ENCODE measurements at regions not wholly inside any gene's neighbourhood (a gene's known extent, or its start where the extent isn't known, plus 50 kb on each side); places are given as distances from the start of the nearest gene placed in this dataset.

- H3K4me2 ChIP-seq (replicated peaks; ENCODE audit: low read depth, low read length, poor library complexity, severe bottlenecking) = no peak overlapping the region
- TF ChIP-seq EZH2 (IDR thresholded peaks at IDR 0.05; ENCODE audit: borderline replicate concordance, insufficient read depth, low read depth, low read length, poor library complexity, severe bottlenecking) = no peak
- TF ChIP-seq, protein P1, sequence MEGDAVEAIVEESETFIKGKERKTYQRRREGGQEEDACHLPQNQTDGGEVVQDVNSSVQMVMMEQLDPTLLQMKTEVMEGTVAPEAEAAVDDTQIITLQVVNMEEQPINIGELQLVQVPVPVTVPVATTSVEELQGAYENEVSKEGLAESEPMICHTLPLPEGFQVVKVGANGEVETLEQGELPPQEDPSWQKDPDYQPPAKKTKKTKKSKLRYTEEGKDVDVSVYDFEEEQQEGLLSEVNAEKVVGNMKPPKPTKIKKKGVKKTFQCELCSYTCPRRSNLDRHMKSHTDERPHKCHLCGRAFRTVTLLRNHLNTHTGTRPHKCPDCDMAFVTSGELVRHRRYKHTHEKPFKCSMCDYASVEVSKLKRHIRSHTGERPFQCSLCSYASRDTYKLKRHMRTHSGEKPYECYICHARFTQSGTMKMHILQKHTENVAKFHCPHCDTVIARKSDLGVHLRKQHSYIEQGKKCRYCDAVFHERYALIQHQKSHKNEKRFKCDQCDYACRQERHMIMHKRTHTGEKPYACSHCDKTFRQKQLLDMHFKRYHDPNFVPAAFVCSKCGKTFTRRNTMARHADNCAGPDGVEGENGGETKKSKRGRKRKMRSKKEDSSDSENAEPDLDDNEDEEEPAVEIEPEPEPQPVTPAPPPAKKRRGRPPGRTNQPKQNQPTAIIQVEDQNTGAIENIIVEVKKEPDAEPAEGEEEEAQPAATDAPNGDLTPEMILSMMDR (IDR thresholded peaks at IDR 0.05) = no peak
- CTCF ChIA-PET = no interaction called here
Observed at GRCh38 chr1:213573648-213574009, 414.1 kb upstream of the PROX1 start.

DNA sequence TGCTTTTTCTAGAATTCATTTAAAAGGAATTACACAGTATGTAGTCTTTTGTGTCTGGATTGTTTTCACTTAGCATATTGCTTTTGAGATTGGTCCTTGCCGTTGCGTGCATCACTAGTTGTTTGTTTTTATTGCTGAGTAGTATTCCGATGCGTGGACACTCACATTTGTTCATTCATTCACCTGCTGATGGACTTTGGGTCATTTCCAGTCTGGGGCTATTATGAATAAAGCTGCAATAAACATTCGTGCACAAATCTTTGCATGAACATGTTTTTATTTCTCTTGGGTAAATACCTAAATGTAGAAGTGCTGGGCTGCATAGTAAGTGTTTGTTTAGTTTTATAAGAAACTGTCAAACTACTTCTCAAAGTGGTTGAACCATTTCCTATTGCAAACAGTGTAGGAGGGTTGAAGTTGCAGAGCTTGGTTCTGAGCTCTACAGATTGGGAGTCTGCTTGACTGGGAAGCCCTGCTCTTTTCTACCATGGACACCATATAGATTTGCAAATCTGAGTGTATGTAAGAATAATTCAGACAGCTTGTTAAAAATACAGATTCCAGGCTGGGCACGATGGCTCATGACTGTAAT lies 404.7 kb upstream of the PROX1 start:
- TF ChIP-seq EZH2 (IDR thresholded peaks at IDR 0.05; ENCODE audit: borderline replicate concordance, insufficient read depth, low read depth, low read length, poor library complexity, severe bottlenecking) = no peak
- TF ChIP-seq, protein P1 (IDR thresholded peaks at IDR 0.05) = no peak
- Histone ChIP-seq H3K36me3 (replicated peaks in 1 of 2; ENCODE audit: control extremely low read depth in 1 of 2, control insufficient read depth in 1 of 2, extremely low read depth in 1 of 2, insufficient read depth in 2 of 2, low read length in 1 of 2) (no peaks in the 10 kb centered on the region), H3K9ac (ENCODE audit: low read length) (no peak overlapping the region), H3K4me1 (ENCODE audit: control insufficient read depth in 2 of 2, insufficient read depth in 2 of 2, low read length in 2 of 2) (no peaks in the 10 kb centered on the region), H3K27me3 (replicated peaks in 1 of 4; ENCODE audit: control extremely low read depth in 1 of 4, control insufficient read depth in 3 of 4, insufficient read depth in 4 of 4, low read length in 3 of 4) (peaks cover 0 to 2% (median 0%) of the 10 kb centered on the region in 4 experiments), H3K4me3 (ENCODE audit: control extremely low read depth in 1 of 5, extremely low read depth in 1 of 5, insufficient read depth in 1 of 5, low read depth in 2 of 5, low read length in 4 of 5) (no peak overlapping the region), H3K9me3 (ENCODE audit: control extremely low read depth in 1 of 3, control insufficient read depth in 2 of 3, insufficient read depth in 1 of 3, low read length in 2 of 3) (no peaks in the 10 kb centered on the region), H3K4me2 (replicated peaks; ENCODE audit: low read depth, low read length, poor library complexity, severe bottlenecking) (no peak overlapping the region), H3K27ac (ENCODE audit: low read length in 2 of 2) (no peak overlapping the region), H3K79me2 (ENCODE audit: control insufficient read depth, insufficient read depth, low read length) (no peaks in the 10 kb centered on the region), H4K20me1 (ENCODE audit: control insufficient read depth, insufficient read depth, low read length, poor library complexity, severe bottlenecking) (no peaks in the 10 kb centered on the region), H2AFZ (ENCODE audit: insufficient read depth, low read depth, low read length, poor library complexity, severe bottlenecking) (no peak overlapping the region)
- Mint-ChIP-seq H3K4me3 (no peak overlapping the region), H3K9me3 (ENCODE audit: insufficient read depth) (no peaks in the 10 kb centered on the region), H3K27me3 (no peaks in the 10 kb centered on the region), H3K4me1 (no peaks in the 10 kb centered on the region), H3K27ac (no peak overlapping the region)
- CTCF ChIA-PET = no interaction called here
- no peak for ATAC-seq (ENCODE audit: low read depth)
- intact Hi-C loops (cut with micrococcal nuclease) = no loop called here
- POLR2A ChIA-PET = no interaction called here
- DNase-seq = no peak
- WGBS (ENCODE audit: insufficient coverage) = 100% methylated on average over 5 of the region's 6 CpGs

More at GRCh38 chr1:213573648-213574009, 414.1 kb upstream of the PROX1 start:
- Histone ChIP-seq H3K9ac (ENCODE audit: low read length) (no peak overlapping the region), H3K4me1 (ENCODE audit: control insufficient read depth in 2 of 2, insufficient read depth in 2 of 2, low read length in 2 of 2) (no peaks in the 10 kb centered on the region), H2AFZ (ENCODE audit: insufficient read depth, low read depth, low read length, poor library complexity, severe bottlenecking) (no peak overlapping the region), H3K4me3 (ENCODE audit: control extremely low read depth in 1 of 5, extremely low read depth in 1 of 5, insufficient read depth in 1 of 5, low read depth in 2 of 5, low read length in 4 of 5) (no peak overlapping the region), H3K36me3 (replicated peaks in 1 of 2; ENCODE audit: control extremely low read depth in 1 of 2, control insufficient read depth in 1 of 2, extremely low read depth in 1 of 2, insufficient read depth in 2 of 2, low read length in 1 of 2) (no peaks in the 10 kb centered on the region), H3K27ac (ENCODE audit: low read length in 2 of 2) (no peak overlapping the region), H3K79me2 (ENCODE audit: control insufficient read depth, insufficient read depth, low read length) (no peaks in the 10 kb centered on the region), H4K20me1 (ENCODE audit: control insufficient read depth, insufficient read depth, low read length, poor library complexity, severe bottlenecking) (no peaks in the 10 kb centered on the region), H3K9me3 (ENCODE audit: control extremely low read depth in 1 of 3, control insufficient read depth in 2 of 3, insufficient read depth in 1 of 3, low read length in 2 of 3) (peaks cover 0 to 7% (median 0%) of the 10 kb centered on the region in 3 donors), H3K27me3 (replicated peaks in 1 of 4; ENCODE audit: control extremely low read depth in 1 of 4, control insufficient read depth in 3 of 4, insufficient read depth in 4 of 4, low read length in 3 of 4) (no peaks in the 10 kb centered on the region)
- 89% methylated on average over 2 of the region's 2 CpGs for WGBS (ENCODE audit: insufficient coverage)
- Mint-ChIP-seq H3K9me3 (ENCODE audit: insufficient read depth) (peaks cover 7% of the 10 kb centered on the region), H3K27ac (no peak overlapping the region), H3K4me3 (no peak overlapping the region), H3K27me3 (peaks cover 4% of the 10 kb centered on the region), H3K4me1 (no peaks in the 10 kb centered on the region)
- ATAC-seq (ENCODE audit: low read depth) = no peak
- intact Hi-C loops (cut with micrococcal nuclease) = no loop called here
- DNase-seq = no peak
- POLR2A ChIA-PET = no interaction called here

Measured in B cell (primary cell).